ENCODE measurements at regions not wholly inside any gene's neighbourhood (a gene's known extent, or its start where the extent isn't known, plus 50 kb on each side); places are given as distances from the start of the nearest gene placed in this dataset.

GRCh38 chr10:121282264-121282663 lies 316.0 kb downstream of the FGFR2 start:
- no peak for DNase-seq

- no peak for DNase-seq
Observed at GRCh38 chr10:121282797-121283515, 315.3 kb downstream of the FGFR2 start.

DNA sequence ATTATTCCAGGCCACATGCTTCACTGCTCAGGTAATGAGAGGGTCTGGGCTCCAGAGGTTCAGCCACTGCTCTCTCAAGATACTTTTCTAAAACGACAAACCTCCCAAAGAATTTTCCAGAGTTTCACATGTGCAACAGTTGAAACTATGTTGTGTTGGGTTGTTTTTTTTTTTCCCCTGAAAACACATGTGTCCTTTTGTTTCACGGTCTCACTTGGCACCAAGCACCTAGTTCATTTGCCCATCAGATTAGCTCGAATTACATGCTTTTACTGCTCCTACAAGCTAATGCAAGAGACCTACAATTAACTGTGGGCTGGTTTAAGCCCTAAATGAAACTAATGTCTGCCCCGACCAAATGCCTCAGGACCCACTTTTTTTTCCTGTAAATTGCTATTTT lies 313.3 kb downstream of the FGFR2 start:
- DNase-seq = no peak

DNA sequence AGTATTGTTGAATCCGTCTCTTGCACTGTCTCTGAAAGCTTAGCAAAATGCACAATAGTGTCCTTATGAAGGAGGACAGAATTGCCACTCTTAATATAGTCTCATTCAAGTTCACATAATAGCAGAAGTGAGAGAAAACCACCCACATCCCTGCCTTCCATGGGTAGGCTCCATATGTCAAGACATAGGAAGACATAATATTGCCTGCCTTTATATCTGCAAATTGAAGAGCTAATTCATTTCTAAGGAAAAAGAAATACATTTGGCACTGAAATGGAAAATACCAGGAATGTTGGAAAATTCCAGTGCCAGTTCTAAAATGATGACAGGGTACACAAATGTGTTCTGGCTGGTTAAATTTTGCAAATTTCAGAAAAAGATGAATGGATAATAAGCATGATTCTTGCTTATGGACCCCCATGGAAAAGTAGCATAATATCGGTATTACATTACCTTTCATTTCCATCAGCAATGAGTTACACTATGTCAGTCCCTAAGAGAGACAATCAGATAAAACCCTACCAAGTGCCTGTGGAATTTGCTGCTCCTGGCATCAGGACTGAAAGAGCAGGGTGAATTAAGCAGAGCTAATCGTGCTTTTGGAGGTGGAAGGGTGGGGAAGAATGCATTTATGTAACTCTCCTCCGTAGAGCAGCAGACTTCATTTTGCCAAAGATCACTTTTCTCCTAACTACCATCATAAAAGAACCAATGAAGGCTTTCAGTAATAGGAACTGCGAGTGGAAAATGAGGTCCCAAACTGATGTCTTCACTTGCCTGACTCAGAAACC lies 312.6 kb downstream of the FGFR2 start:
- no peak for DNase-seq

GRCh38 chr10:121288011-121288410 lies 310.2 kb downstream of the FGFR2 start:
- no peak for DNase-seq

DNA sequence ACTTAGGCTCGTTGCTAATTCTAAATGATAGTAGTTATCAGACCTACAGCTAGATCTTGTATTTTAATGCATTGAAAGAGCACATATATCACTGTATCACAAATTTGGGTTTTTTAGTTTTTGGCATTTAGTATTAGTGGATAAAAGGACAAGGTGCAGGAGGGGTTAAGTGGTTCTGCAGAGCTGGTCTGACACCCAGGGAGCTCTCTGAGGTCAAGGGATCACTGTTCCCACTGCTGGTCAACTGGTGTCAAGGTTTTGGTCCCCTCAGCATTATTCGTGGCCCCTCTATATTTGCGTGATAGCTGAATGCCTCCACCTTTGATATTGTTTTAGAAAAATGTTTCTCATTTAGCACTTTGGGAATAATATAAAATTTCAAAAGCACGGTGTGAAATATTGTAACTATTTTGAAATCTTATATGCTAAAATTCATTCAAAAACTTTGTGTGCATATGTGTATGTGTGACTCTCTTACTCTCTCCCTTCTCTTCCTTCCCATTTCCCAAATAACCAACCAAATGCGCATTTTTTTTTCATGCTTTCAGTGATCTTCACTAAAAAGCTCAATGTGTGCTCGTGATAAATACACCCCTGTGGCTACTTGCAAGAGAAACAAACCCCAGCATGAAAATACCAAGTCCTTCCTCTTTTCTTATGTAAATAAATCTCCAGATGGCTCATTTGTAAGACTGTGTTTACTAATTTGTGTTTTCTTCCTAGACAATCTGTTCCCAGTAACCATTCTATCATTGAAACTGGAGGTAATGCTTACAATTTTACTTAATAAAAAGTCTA lies 309.2 kb downstream of the FGFR2 start:
- no peak for DNase-seq

DNA sequence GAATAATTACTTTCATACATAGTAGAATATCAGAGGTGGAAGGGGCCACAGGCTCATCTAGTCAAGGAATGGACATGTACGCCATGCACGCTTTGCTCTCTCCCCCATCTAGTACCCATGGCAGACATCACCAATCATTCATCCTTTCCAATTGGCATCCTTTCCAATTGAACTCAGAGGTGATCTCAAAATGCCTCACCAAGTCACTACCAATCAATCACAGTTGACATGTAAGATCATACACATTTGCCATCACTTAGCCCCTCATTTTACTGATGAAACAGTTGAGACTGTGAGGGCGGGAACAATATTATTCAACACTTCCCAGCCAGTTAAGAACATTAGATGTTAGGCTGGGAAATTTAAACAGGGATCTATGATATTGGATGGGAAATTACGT lies 308.4 kb downstream of the FGFR2 start:
- no peak for DNase-seq

- DNase-seq = no peak
Observed at GRCh38 chr10:121290674-121291073, 307.6 kb downstream of the FGFR2 start.

- DNase-seq = no peak
Observed at GRCh38 chr10:121291376-121291775, 306.9 kb downstream of the FGFR2 start.

- no peak for DNase-seq
Observed at GRCh38 chr10:121291823-121292222, 306.4 kb downstream of the FGFR2 start.

- DNase-seq = no peak
Observed at GRCh38 chr10:121292321-121292720, 305.9 kb downstream of the FGFR2 start.

- no peak for DNase-seq
Observed at GRCh38 chr10:121293110-121293509, 305.1 kb downstream of the FGFR2 start.

DNA sequence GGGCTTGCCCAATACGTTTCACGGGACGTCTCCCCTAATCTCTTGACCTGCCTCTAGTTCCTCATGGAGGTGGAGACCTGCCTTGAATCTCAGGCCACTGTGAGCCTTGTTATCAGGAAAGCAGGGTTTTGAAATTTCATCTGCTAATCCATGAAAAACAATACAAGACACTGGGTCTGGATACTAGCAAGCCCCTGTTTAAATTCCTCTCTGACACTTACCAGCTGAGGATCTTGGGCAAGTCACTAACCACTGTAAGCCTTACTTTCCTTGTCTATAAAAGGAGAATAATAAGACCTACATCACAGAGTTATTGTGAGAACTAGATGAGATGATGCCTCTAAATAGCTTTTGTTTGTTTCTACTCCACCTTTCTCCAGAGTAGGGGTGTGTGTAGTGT lies 303.6 kb downstream of the FGFR2 start:
- DNase-seq = no peak

- DNase-seq = no peak
Observed at GRCh38 chr10:121296378-121296777, 301.9 kb downstream of the FGFR2 start.

- DNase-seq = no peak
Observed at GRCh38 chr10:121296881-121297585, 301.2 kb downstream of the FGFR2 start.

GRCh38 chr10:121300723-121301122 lies 297.5 kb downstream of the FGFR2 start:
- DNase-seq = no peak

DNA sequence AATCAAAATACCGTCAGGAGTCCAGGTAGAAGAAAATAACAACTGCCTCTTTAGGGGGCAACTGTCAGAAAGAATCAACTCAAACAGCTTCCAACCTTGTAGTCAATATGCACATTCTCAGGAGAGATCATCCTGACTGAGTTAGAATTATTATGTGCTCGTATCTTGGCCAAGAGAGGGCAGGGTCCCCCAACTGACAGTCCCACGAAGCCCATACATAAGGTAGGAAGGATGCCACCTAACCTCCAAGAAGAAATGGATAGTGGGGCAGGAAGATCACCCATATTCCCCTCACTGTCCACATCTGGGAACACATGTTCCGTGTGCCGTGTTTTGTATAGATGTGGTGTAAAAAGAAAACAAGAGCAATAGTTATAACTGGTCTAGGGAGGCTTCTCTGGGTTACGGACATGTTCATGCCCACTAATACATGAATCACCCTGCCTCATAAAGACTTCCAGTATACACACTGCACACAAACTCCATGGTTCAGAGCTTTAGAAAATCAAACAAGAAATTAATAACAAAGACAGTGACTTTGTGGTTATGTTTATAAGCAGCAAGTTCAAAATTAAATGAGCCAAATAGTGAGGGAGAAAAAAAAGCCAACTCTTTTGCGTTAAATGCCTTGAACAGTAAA lies 295.6 kb downstream of the FGFR2 start:
- DNase-seq = no peak

- no peak for DNase-seq
Observed at GRCh38 chr10:121303287-121303890, 294.9 kb downstream of the FGFR2 start.

DNA sequence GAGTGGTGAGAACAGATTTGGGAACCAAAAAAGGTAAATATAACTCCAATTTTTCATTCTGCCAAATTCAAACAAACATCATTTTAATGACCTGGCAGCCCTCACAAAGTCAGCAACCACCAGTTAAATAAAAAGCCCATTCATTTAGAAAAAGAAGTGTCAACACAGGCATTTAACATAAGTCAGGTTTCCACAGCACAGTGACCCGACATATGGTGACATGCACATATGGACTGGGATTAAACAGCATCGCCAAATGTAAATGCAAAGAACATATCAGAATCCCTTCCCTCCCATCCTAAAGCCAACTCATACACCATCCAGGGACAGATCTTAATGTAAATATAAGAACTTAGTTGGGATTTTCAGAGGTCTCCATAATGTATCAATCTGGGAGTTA lies 293.2 kb downstream of the FGFR2 start:
- no peak for DNase-seq

DNA sequence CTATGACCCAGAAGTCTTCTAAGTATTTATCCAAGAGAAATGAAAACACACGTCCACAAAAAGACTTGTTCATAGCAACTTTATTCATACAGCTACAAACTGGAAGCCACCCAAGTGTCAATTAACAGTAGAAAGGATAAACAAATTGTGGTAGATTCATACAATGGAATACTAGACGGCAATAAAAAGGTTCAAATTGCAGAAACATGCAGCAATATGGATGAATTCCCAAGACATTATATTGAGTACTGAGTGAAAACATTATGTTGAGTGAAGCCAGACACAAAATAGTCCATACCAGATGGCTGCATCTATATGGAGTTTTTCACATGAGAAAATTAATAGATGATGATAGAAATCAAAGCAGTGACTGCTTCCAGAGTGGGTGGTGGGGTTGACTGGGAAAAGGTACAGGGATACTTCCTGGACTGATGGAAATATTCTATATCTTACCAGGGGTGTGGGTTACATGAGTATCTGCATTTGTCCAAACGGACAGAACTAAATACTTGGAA lies 292.0 kb downstream of the FGFR2 start:
- DNase-seq = no peak

GRCh38 chr10:121307411-121307980 lies 290.7 kb downstream of the FGFR2 start:
- no peak for DNase-seq

All from stimulated activated CD4-positive, alpha-beta T cell treated with anti-CD3 and anti-CD28 coated beads, Interleukin-2, amount 100 ng/mL, for 24 hours (primary cell).